H1 (cell line): ENCODE measurements at regions not wholly inside any gene's neighbourhood (a gene's known extent, or its start where the extent isn't known, plus 50 kb on each side); places are given as distances from the start of the nearest gene placed in this dataset.

Source experiments
- CTCF ChIA-PET: fragments of 300-600 bp; sonication (Branson Sonifier 250); formaldehyde crosslinking; loops from one replicate; lab custom pipeline; 2021; ENCODE audit not compliant: partially characterized antibody; lab: Charles Lee
- POLR2A ChIA-PET: fragments of 300-600 bp; sonication (Branson Sonifier 250); formaldehyde crosslinking; loops from one replicate; lab custom pipeline; 2021; ENCODE audit warnings: inconsistent platforms; ENCODE audit not compliant: partially characterized antibody; lab: Charles Lee
- DNase-seq, 2 experiments: peaks; one replicate each; pipeline versions ENCODE4 v3.0.0 to v3.0.0-alpha.2; 2010 to 2022; ENCODE audit warnings: low spot score in 2 of 2, low read depth in 1 of 2, mixed read lengths in 1 of 2
- FAIRE-seq: peaks from 2 replicates; lab custom pipeline; 2011; peaks lifted over from hg19 to GRCh38; lab: Jason Lieb, UNC
- H2AFZ ChIP-seq: 2 replicates; pipeline ENCODE4 v1.8.1; 2012; ENCODE audit warnings: low read length, inconsistent platforms
- H2AK5ac ChIP-seq: 2 replicates; pipeline ENCODE4 v1.6.1; 2013; ENCODE audit warnings: low read depth, low read length
- H2BK120ac ChIP-seq: replicated peaks from 2 replicates; pipeline ENCODE3; 2013; ENCODE audit warnings: low read depth, low read length, inconsistent platforms
- H2BK12ac ChIP-seq: 2 replicates; pipeline ENCODE4 v1.6.1; 2013; ENCODE audit warnings: low read depth, low read length
- H2BK15ac ChIP-seq: 2 replicates; pipeline ENCODE4 v1.6.1; 2013; ENCODE audit warnings: low read length
- H2BK20ac ChIP-seq: 2 replicates; pipeline ENCODE4 v1.6.1; 2013; ENCODE audit warnings: low read length
- H2BK5ac ChIP-seq: 2 replicates; pipeline ENCODE4 v1.6.1; 2013; ENCODE audit warnings: low read depth, low read length
- H3K14ac ChIP-seq: 2 replicates; pipeline ENCODE4 v1.6.1; 2013; ENCODE audit warnings: inconsistent platforms; ENCODE audit not compliant: insufficient read length
- H3K18ac ChIP-seq: 2 replicates; pipeline ENCODE4 v1.6.1; 2013; ENCODE audit warnings: low read length; ENCODE audit errors: extremely low read depth
- H3K23ac ChIP-seq: 2 replicates; pipeline ENCODE4 v1.6.1; 2013; ENCODE audit warnings: inconsistent platforms; ENCODE audit not compliant: insufficient read length
- H3K23me2 ChIP-seq: 2 replicates; pipeline ENCODE4 v1.6.1; 2013; ENCODE audit warnings: low read depth, low read length
- H3K27ac ChIP-seq: 2 replicates; pipeline ENCODE4 v1.6.1; 2011; ENCODE audit warnings: low read depth, low read length, inconsistent platforms
- H3K27me3 ChIP-seq, 4 experiments: replicated peaks in 1 of 4; 1 replicate in 1 of 4; 2 replicates in 3 of 4; pipeline versions ENCODE4 v1.6.1 to v1.8.1; 2011 to 2013; ENCODE audit warnings: low read length in 3 of 4, mild to moderate bottlenecking in 3 of 4, inconsistent platforms in 2 of 4, mixed read lengths in 2 of 4, moderate library complexity in 1 of 4; ENCODE audit not compliant: control insufficient read depth in 3 of 4, insufficient read depth in 3 of 4; ENCODE audit errors: extremely low read depth in 1 of 4
- H3K36me3 ChIP-seq, 4 experiments: 2 replicates each; pipeline versions ENCODE4 v1.6.1 to v1.8.1; 2011 to 2013; ENCODE audit warnings: mild to moderate bottlenecking in 4 of 4, low read length in 3 of 4, moderate library complexity in 2 of 4, control low read depth in 1 of 4, inconsistent platforms in 1 of 4; ENCODE audit not compliant: insufficient read depth in 4 of 4, control insufficient read depth in 2 of 4
- H3K4ac ChIP-seq: replicated peaks from 2 replicates; pipeline ENCODE3; 2013; ENCODE audit warnings: low read length, low read depth, mixed read lengths, inconsistent platforms; ENCODE audit not compliant: insufficient read length
- H3K4me1 ChIP-seq, 4 experiments: replicated peaks in 1 of 4; 1 replicate in 1 of 4; 2 replicates in 3 of 4; pipeline versions ENCODE4 v1.6.1 to v1.8.1; 2011 to 2013; ENCODE audit warnings: low read length in 3 of 4, inconsistent platforms in 2 of 4, mixed read lengths in 1 of 4; ENCODE audit not compliant: insufficient read depth in 4 of 4, control insufficient read depth in 3 of 4
- H3K4me2 ChIP-seq, 2 experiments: 2 replicates each; pipeline versions ENCODE4 v1.6.1 to v1.8.1; 2011 to 2013; ENCODE audit warnings: low read depth in 2 of 2, low read length in 2 of 2, control low read depth in 1 of 2, inconsistent platforms in 1 of 2, mild to moderate bottlenecking in 1 of 2; ENCODE audit not compliant: insufficient read depth in 1 of 2
- H3K4me3 ChIP-seq, 4 experiments: fragments of 200-600, 300-600 bp in 1 of 4; sonication (generic), shearing (Covaris generic), sonication (Bioruptor Twin) in 1 of 4; 2 replicates each; pipeline versions ENCODE4 v1.5.1 to v1.8.1; 2011 to 2016; ENCODE audit warnings: low read length in 4 of 4, low read depth in 3 of 4, control low read depth in 2 of 4, inconsistent platforms in 2 of 4, mild to moderate bottlenecking in 2 of 4, mixed read lengths in 1 of 4, moderate library complexity in 1 of 4; ENCODE audit not compliant: insufficient read depth in 2 of 4; ENCODE audit errors: extremely low read depth in 1 of 4
- H3K56ac ChIP-seq: replicated peaks from 2 replicates; pipeline ENCODE3; 2013; ENCODE audit warnings: low read depth, mild to moderate bottlenecking, mixed read lengths, low read length, inconsistent platforms; ENCODE audit not compliant: insufficient read length
- H3K79me1 ChIP-seq: 2 replicates; pipeline ENCODE4 v1.6.1; 2013; ENCODE audit warnings: low read depth, low read length, control low read depth
- H3K79me2 ChIP-seq, 2 experiments: 2 replicates each; pipeline versions ENCODE4 v1.6.1 to v1.8.1; 2012 to 2013; ENCODE audit warnings: low read length in 2 of 2, mild to moderate bottlenecking in 2 of 2, inconsistent platforms in 1 of 2; ENCODE audit not compliant: insufficient read depth in 2 of 2, control insufficient read depth in 1 of 2
- H3K9ac ChIP-seq, 4 experiments: replicated peaks in 1 of 4; 1 replicate in 1 of 4; 2 replicates in 3 of 4; pipeline versions ENCODE4 v1.6.1 to v1.8.1; 2011 to 2013; ENCODE audit warnings: low read depth in 3 of 4, low read length in 3 of 4, control low read depth in 2 of 4, mild to moderate bottlenecking in 2 of 4, moderate library complexity in 2 of 4, inconsistent platforms in 1 of 4; ENCODE audit errors: extremely low read depth in 1 of 4
- H3K9me3 ChIP-seq, 2 experiments: 2 replicates each; pipeline versions ENCODE4 v1.6.1 to v1.8.1; 2012 to 2013; ENCODE audit warnings: mild to moderate bottlenecking in 2 of 2, moderate library complexity in 2 of 2, control low read depth in 1 of 2, inconsistent platforms in 1 of 2, low read depth in 1 of 2, low read length in 1 of 2, mixed read lengths in 1 of 2; ENCODE audit not compliant: insufficient read depth in 2 of 2
- H4K20me1 ChIP-seq, 2 experiments: replicated peaks in 1 of 2; 2 replicates each; pipeline versions ENCODE3 to v1.8.1; 2011 to 2013; ENCODE audit warnings: inconsistent platforms in 2 of 2, low read length in 2 of 2, mild to moderate bottlenecking in 1 of 2; ENCODE audit not compliant: insufficient read depth in 2 of 2, control insufficient read depth in 1 of 2
- H4K5ac ChIP-seq: 2 replicates; pipeline ENCODE4 v1.6.1; 2013; ENCODE audit warnings: low read length, low read depth, mixed read lengths, inconsistent platforms; ENCODE audit not compliant: insufficient read length
- H4K8ac ChIP-seq: 2 replicates; pipeline ENCODE4 v1.8.0; 2013; ENCODE audit warnings: mild to moderate bottlenecking, moderate library complexity, low read length, inconsistent platforms; ENCODE audit not compliant: insufficient read depth; ENCODE audit errors: extremely low read depth
- H4K91ac ChIP-seq: replicated peaks from 2 replicates; pipeline ENCODE3; 2013; ENCODE audit warnings: low read length, mixed read lengths, inconsistent platforms; ENCODE audit not compliant: insufficient read length
- BCL11A ChIP-seq, 2 experiments: IDR thresholded peaks; one replicate each; pipeline ENCODE4 v1.6.1; 2011; ENCODE audit warnings: low read depth in 2 of 2, low read length in 2 of 2, mild to moderate bottlenecking in 2 of 2
- NANOG ChIP-seq: IDR thresholded peaks from 2 replicates; pipeline ENCODE4 v1.6.1; 2011; ENCODE audit warnings: low read length, low read depth, mild to moderate bottlenecking, inconsistent platforms; ENCODE audit not compliant: insufficient read depth, poor library complexity, severe bottlenecking
- SRF ChIP-seq: IDR thresholded peaks from 2 replicates; pipeline ENCODE4 v1.6.1; 2011; ENCODE audit warnings: mild to moderate bottlenecking, low read depth, low read length, moderate library complexity
- WGBS, 2 experiments: shearing (Covaris generic) in 1 of 2; methylation state at CpG; one replicate each; pipeline versions ENCODE4 v1.1.6 to v1.1.7; 2013 to 2015; ENCODE audit warnings: low lambda C conversion rate in 2 of 2, mixed read lengths in 2 of 2, inconsistent platforms in 1 of 2, low coverage in 1 of 2, missing lambda C conversion rate in 1 of 2; ENCODE audit not compliant: insufficient replicate concordance in 2 of 2, insufficient coverage in 1 of 2, insufficient read length in 1 of 2; ENCODE audit errors: extremely low coverage in 1 of 2, missing lambda C conversion rate in 1 of 2; 5-methylcytosine and 5-hydroxymethylcytosine counted together
- TF ChIP-seq, protein P1 (sequence below): IDR thresholded peaks from 2 replicates; pipeline ENCODE4 v1.6.1; 2012; ENCODE audit warnings: inconsistent platforms
- TF ChIP-seq, protein P2 (sequence below): IDR thresholded peaks from 2 replicates; pipeline ENCODE4 v1.6.1; 2011; ENCODE audit warnings: low read depth, mild to moderate bottlenecking, low read length; ENCODE audit not compliant: insufficient read depth
- TF ChIP-seq, protein P3 (sequence below): IDR thresholded peaks from 2 replicates; pipeline ENCODE4 v1.6.1; 2012; ENCODE audit warnings: inconsistent platforms

DNA sequence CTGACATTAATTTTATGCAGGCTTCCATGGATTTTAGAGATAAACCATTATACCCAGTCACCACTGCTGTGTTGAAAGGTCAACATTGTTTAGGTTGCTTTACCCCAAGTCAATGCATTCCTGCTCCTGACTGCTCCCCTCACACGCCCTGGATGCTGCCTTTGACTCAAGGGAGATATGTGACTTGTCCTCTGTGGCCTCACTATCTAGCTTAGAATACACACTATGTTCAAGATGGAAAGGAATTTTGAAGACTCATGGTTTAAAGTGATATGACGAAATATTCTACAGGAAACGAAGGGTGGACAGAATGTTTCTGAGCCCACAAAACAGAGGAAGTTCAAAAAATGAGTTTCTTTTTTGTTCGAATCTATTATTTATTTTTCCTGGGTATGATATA lies 170.4 kb upstream of the NR5A2 start:
- Histone ChIP-seq H3K4me1 (peaks cover 0 to 4% (median 1%) of the 10 kb centered on the region in 4 experiments; a peak in 1 of 7 replicates), H3K18ac (no peak overlapping the region), H3K79me1 (no peaks in the 10 kb centered on the region), H3K36me3 (no peaks in the 10 kb centered on the region; a peak in 1 of 8 replicates), H2AK5ac (no peak overlapping the region), H4K5ac (no peak overlapping the region), H3K4me2 (no peak overlapping the region), H3K27ac (no peak overlapping the region), H4K20me1 (no peaks in the 10 kb centered on the region), H3K27me3 (no peaks in the 10 kb centered on the region), H3K4me3 (no peak overlapping the region), H2BK15ac (no peak overlapping the region; the same call in 1 of the 2 replicates), H4K91ac (peak overlapping the region; percentile 65), H3K9ac (no peak overlapping the region), H2BK5ac (peak overlapping the region; percentile 61; the same call in 1 of the 2 replicates), H2BK20ac (no peak overlapping the region; the same call in 1 of the 2 replicates), H4K8ac (no peak overlapping the region), H2BK120ac (no peak overlapping the region), H2BK12ac (0 out of 2 replicates have a peak overlapping the region, but pooled peaks have one; percentile 35), H2AFZ (no peak overlapping the region), H3K23me2 (no peaks in the 10 kb centered on the region), H3K9me3 (no peaks in the 10 kb centered on the region), H3K4ac (no peak overlapping the region), H3K23ac (no peak overlapping the region), H3K56ac (no peak overlapping the region), H3K79me2 (no peaks in the 10 kb centered on the region), H3K14ac (no peak overlapping the region)
- ChIA-PET CTCF (no interaction called here), POLR2A (no interaction called here)
- FAIRE-seq (no peak), DNase-seq (no peak)
- no peak for TF ChIP-seq SRF
- TF ChIP-seq, protein P1, sequence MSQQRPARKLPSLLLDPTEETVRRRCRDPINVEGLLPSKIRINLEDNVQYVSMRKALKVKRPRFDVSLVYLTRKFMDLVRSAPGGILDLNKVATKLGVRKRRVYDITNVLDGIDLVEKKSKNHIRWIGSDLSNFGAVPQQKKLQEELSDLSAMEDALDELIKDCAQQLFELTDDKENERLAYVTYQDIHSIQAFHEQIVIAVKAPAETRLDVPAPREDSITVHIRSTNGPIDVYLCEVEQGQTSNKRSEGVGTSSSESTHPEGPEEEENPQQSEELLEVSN: no peak
- no peak for TF ChIP-seq NANOG
- no peak for TF ChIP-seq BCL11A (IDR thresholded peaks at IDR 0.05; ENCODE audit: low read depth in 2 of 2, low read length in 2 of 2)
- TF ChIP-seq, protein P2, sequence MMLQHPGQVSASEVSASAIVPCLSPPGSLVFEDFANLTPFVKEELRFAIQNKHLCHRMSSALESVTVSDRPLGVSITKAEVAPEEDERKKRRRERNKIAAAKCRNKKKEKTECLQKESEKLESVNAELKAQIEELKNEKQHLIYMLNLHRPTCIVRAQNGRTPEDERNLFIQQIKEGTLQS: no peak
- TF ChIP-seq, protein P3, sequence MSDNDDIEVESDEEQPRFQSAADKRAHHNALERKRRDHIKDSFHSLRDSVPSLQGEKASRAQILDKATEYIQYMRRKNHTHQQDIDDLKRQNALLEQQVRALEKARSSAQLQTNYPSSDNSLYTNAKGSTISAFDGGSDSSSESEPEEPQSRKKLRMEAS: no peak
- WGBS, 2 experiments: 77% methylated on average over 4 of the region's 4 CpGs; no CpG with 5 or more reads in 1 of the 2 experiments
